Astrocyte of the hippocampus (primary cell): ENCODE measurements at regions not wholly inside any gene's neighbourhood (a gene's known extent, or its start where the extent isn't known, plus 50 kb on each side); places are given as distances from the start of the nearest gene placed in this dataset.
"Not testable (repeated sequence)": the region's sequence is repeated elsewhere in the genome, so short reads cannot be mapped to it uniquely, and the experiment has no call there.

Source experiments
- DNase-seq: peaks from one replicate; pipeline ENCODE4 v3.0.0; 2011; ENCODE audit warnings: low read depth, low spot score

- no peak for DNase-seq
Observed at GRCh38 chr9:108254236-108254635, 601.5 kb downstream of the ACTL7B start.

GRCh38 chr9:108247391-108247790 is 608.4 kb downstream of the ACTL7B start:
- not testable (repeated sequence) for DNase-seq

GRCh38 chr9:108245901-108246300 is 609.9 kb downstream of the ACTL7B start:
- peak; percentile 40 for DNase-seq

GRCh38 chr9:108245331-108245730 is 610.5 kb downstream of the ACTL7B start:
- DNase-seq = no peak

GRCh38 chr9:108244686-108245085 is 611.1 kb downstream of the ACTL7B start:
- no peak for DNase-seq

- DNase-seq = no peak
Observed at GRCh38 chr9:108241384-108242073, 614.3 kb downstream of the ACTL7B start.

GRCh38 chr9:108239696-108240321 is 616.0 kb downstream of the ACTL7B start:
- no peak for DNase-seq

- no peak for DNase-seq
Observed at GRCh38 chr9:108235609-108236008, 620.2 kb downstream of the ACTL7B start.

- DNase-seq = no peak
Observed at GRCh38 chr9:108234811-108235210, 621.0 kb downstream of the ACTL7B start.

- no peak for DNase-seq
Observed at GRCh38 chr9:108225149-108225800, 630.5 kb downstream of the ACTL7B start.

- no peak for DNase-seq
Observed at GRCh38 chr9:108224716-108225115, 631.1 kb downstream of the ACTL7B start.

GRCh38 chr9:108219664-108220063 is 636.1 kb downstream of the ACTL7B start:
- DNase-seq = no peak

GRCh38 chr9:108217431-108218349 is 638.1 kb downstream of the ACTL7B start:
- peak; percentile 40 for DNase-seq

GRCh38 chr9:108213511-108213910 is 642.3 kb downstream of the ACTL7B start:
- no peak for DNase-seq

- DNase-seq = peak; percentile 12
Observed at GRCh38 chr9:108212184-108212583, 643.6 kb downstream of the ACTL7B start.

GRCh38 chr9:108211411-108211955 is 644.3 kb downstream of the ACTL7B start:
- no peak for DNase-seq

- no peak for DNase-seq
Observed at GRCh38 chr9:108209132-108209685, 646.6 kb downstream of the ACTL7B start.

- peak; percentile 41 for DNase-seq
Observed at GRCh38 chr9:108207561-108208165, 648.1 kb downstream of the ACTL7B start.

- DNase-seq = no peak
Observed at GRCh38 chr9:108205276-108205675, 650.5 kb downstream of the ACTL7B start.

GRCh38 chr9:108197899-108198298 is 657.9 kb downstream of the ACTL7B start:
- DNase-seq = no peak

- DNase-seq = no peak
Observed at GRCh38 chr9:108197008-108197365, 658.8 kb downstream of the ACTL7B start.
